Nucleus accumbens (tissue), 56 donors: ENCODE measurements at regions not wholly inside any gene's neighbourhood (a gene's known extent, or its start where the extent isn't known, plus 50 kb on each side); places are given as distances from the start of the nearest gene placed in this dataset.
"Not testable (repeated sequence)": the region's sequence is repeated elsewhere in the genome, so short reads cannot be mapped to it uniquely, and the experiment has no call there.

Source experiments
- DNase-seq, 56 donors: peaks; one replicate each; lab custom pipeline; 2025; lab: John Stamatoyannopoulos, UW

DNA sequence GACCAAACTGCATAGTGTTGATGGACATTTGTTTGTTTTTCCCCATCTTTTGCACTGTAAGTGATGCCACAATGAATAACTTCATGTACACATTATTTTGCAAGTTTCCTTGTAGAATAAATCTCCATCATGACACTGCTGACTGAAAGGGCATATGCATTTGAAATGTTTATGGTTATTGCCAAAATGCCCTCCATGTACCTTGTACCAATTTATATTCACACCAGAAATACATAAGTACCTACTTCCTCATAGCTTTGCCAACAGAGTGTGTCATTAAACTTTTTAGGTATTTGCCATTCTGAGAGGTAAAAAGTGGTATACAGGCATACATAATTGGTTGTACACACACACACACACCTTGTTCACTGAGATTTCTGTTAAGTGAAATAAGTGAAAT, 361.0 kb upstream of the PCSK5 start:
- DNase-seq: no peak

DNA sequence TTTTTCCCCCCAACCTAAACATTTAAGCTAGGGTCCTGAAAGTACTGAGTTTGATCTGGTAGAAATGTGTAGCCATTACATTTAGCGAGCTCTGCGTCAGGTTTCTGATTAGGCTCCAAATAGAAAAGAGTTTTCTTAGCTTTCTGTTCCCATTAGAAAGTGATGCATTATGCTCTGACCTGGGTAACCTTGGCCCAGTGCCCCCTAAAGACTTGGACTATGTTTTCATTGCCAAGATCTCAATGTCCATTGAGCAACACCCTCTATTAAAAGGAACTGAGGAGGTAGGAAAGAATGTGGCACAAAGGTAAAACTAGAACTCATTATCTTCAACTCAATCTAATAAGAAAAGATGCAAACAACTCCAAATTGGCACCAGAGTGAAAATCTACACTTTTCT, 358.9 kb upstream of the PCSK5 start:
- no peak for DNase-seq

DNA sequence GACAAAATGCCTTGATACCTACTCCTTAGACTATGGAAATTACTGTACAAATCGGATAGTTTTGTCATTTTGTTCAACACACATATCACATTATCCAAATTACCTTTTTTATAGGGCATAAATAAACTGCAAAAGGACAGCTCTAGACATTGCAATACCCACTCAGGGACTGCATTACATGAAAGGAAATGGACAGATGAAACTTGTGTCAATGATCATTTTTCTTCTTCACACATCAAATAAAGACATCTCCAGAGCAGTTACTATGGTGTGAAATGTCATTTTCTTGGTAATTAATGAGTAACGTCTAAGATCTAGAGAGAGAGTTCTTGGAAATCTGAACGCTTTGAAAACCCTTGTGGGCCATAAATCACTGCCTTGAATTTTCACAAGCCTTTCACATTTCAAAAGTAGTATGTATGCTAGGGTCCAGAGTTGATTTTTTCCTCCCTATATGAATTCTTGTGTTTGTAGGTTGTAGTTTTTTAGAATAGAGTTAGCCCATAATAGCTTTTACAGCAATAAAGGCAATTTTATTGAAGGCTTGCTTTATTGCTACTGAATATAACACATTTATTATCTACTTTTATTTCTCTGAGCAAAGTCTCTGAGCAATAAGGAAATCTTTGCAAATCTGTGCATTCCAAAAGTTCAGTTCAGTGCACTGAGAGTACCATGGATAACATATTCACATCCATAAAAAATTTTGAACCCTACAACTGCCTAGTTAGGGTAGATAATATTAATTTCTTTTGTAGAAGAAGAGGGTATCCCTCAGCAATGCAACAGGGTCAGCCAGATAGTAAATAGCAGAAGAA, 358.0 kb upstream of the PCSK5 start:
- no peak for DNase-seq

DNA sequence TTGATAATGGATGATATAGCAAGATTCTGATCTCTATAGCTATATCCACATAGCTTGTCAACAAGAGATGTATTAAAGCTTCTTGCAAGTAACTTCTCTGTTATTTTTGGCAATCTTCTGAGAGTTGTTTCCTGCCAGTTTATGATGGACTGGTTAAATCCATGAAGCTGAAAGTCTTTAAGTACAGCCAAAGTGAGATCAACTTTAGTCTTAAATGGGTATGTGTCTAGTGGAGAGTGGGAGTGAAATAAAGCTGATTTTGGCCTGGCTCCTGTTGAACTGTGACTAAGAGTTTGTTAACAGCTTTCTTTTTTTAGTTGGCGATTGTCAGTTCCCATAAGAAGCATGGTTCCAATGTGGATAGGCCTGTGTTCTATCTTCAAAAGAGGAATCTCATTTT, 350.9 kb upstream of the PCSK5 start:
- no peak for DNase-seq

DNA sequence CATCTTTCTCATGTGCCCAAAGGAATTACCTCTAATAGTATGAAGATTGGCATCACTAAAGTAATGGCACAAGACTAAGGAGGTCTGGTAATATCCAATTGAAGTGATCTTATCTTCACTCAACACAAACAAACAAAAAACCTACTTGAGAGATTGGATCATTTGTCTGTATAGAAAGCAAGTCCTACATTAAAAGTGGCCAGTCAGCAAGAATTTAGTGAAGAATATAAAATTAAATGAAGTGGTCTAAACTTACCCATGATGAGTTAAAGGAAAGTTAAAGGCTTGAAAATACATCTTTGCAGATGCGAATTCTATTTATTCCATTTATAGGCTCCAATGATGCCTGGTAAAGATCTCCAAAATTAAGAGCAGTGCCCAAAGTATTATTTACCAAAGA, 350.3 kb upstream of the PCSK5 start:
- no peak for DNase-seq

DNA sequence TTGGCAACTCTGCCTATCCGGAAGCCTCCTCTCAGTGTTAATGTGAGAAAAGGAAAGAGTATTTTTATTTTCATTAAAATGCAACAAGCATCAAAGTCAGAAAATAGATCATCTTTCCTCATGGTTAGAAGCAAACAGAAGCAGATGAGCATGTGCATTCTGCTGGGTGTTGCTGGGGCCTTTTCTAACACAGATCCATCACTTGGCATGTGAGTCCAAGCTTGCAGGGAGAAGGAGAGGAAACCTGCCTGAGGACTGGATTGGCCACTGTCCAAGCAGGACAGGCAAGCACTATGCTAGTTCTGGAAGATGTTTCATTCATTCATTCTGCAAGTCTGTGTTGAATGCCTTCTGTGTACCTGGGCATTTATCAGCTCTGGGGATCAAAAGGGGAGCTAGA, 348.7 kb upstream of the PCSK5 start:
- no peak for DNase-seq

DNA sequence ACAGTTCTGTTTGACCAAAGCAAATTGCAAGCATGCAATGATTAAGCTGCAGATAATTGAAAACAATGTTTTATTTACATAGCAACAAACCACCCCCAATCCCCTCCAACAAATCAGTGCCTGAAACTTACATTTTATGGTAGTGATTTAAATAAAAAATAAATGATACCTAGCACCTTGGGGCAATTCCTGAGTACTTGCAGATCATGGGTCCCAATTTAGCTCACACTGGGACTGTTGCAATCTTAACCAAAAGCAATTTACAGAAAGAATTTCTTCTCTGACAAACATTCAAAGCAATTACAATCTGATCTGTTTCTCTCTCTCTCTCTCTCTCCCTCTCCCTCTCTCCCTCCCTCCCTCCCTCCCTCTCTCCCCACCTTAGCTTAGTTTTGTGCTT, 345.7 kb upstream of the PCSK5 start:
- no peak for DNase-seq

DNA sequence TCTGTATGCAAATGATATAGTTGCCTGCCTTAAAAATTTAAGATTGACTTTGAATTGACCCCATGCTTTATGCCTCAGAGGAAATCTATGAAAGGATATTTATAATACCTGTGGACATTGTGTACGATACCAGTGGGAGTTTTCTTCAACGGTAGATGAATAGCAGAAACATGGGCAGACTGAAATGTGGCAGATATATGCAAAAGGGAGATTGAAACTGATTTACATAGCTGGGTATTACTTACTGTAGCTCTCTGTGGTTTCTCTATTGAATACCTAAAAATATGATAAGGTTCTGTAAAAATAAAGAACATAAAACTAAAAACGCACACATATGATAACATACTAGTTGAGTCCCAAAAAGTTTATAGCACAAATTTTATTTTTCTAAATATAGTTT, 345.2 kb upstream of the PCSK5 start:
- DNase-seq: no peak

DNA sequence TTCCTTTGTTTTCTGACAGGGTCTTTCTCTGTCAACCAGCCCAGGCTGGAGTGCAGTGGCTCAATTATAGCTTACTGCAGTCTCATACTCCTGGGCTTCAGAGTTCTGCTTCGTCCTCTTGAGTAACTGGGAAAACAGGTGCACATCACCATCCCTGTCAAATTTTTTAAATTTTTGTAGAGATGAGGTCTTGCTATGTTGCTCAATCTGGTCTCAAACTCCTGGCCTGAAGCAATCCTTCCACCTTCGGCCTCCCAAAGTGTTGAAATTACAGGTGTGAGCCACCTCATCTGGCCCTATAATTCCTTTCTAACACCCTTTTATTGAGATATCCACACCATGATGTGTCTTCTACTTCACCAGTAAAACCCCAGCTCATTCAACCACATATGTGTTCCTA, 341.6 kb upstream of the PCSK5 start:
- no peak for DNase-seq

DNA sequence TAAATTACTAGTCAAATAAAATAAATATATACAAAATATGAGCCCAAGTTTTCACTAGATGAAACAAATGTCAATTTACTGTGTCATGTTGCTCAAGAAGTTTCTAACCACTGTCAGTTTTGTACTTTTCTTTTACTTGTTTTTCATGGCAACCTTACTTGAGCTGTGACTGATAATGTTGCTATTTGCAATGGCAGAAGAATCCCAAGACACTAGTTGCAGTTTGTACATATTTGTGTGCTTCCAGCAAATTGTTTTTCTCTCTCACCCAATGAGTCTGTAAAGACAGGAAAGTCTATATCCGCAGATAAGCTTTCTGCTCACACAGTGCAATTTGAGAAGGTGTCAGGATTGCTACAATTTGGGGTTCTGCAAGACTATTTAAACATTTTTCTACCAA, 338.6 kb upstream of the PCSK5 start:
- DNase-seq: no peak

DNA sequence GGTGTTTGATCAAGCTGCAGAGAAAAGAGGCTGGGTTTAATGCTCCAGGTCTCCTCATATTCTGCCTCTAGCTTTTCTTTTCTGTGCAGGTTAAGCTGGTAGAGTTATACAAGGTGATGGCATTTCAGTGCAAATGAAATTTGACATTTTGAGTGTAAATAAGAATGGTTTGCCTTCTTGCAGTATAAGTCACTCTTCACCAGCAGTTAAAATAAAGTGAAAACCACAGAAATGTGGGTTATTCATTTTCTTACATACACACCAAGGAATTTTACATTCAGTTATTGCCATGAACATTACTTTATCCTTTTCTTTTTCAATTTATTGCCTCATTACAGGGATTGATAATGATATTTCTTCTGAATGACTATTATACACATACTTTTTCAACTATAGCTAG, 337.5 kb upstream of the PCSK5 start:
- DNase-seq: peak in 1 of 56 donors; percentile 2

DNA sequence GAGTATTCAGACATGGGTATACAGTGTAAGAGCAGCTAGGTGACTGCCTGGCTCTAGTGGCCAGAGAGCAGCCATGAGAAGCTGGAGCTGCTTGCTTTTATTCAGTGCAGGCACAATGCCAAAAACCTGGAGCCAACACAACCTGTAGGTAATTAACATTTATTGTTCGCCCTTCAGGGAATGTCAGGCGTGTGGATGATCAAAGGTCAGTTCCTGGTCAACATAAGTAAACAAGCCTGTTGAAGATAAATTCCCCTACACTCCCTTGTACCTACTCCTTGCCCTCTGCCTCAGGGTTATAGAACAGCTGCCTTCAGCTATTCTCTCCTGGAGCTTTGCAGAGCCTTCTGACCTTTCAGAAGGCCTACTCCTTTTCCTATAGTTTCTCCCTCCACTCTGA, 323.7 kb upstream of the PCSK5 start:
- not testable (repeated sequence) for DNase-seq

DNA sequence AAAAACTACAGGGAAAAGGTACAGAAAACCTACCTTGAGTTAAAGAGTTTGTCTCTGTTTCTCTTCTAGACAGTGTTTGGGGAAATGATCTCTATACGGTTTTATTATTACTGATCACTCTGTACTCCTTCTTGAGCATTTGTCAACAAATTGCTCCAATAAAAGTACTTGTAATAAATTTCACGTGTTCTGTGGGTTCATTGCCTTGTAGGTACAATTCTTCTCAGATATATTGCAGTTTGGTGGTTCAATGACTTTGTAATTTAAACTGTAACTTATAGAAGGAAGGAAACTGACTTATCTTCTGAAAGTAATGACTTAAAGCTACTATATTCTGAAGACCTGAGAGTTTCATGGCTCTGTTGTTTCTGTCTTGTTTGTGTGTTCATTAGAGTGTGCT, 319.9 kb upstream of the PCSK5 start:
- no peak for DNase-seq

DNA sequence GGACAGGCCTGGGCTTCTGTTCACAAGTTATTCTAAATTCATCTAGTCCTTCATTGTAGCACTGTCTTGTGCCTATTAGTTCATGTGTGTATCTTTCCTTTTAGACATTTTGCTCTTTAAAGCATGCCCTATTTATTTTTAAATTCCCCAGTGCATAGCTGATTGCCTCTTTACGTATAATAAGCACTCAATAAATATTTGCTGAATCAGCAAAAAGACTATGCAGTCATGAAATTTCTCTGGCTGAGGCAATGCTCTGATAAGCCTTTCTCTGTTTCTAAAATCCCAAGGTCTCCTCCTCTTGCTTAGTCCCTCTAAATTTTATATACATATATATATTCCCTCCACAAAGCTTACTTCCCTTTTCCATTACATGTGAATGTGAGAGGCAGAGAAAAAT, 315.9 kb upstream of the PCSK5 start:
- no peak for DNase-seq

DNA sequence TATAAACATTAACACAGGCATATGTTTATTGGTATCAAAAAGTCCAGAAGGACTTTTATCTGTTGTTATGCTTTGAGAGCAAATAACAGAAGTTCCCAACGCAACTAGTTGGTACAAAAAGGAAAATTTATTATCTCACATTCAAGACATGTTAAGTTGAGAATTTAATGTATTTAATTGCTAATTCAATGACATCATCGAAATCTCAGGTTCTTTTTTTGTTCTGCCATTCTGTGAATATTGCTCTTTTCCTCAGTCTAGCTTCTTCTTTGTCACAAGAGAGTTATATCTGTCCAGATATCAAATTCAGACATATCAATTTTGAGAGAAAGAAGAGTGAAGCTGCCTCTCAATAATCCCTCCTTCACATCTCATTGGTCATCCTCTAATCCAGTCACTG, 307.6 kb upstream of the PCSK5 start:
- DNase-seq: no peak

DNA sequence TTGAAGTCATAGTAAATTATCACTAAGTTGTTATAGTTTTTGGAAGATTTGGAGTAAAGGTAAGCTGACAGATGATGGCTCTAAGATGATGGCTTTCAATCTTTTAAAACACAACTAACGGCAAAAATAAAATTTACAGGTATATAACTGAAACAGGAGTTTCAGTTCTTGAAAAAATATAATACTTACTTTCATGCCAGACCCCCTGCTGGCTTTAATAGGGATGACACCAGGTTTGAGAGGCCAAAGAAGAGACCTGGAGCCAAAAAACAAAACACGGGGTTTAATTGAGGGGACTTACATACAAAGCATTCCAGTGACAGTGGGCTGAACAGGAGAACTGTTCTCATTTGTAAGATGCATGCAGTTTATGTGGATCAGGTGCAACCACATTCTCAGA, 301.7 kb upstream of the PCSK5 start:
- no peak for DNase-seq

DNA sequence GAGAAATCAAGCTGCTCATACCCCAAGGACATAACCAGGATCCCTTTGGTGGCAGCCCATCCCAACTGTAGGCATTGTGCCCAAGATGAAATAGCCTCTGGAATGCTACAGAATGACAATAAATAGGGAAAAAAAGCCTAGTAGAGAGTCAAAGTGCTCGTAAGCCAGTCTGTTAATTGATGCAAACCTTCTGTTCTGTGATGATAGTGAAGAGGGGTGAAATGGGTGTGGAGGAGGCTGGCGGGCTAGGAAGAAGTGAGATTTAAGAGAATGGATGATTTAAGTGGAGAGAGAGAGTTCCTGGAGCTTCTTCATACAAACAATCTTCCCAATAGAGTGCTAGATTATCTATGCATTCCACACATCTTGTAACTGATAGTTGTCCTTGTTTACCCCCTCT, 301.0 kb upstream of the PCSK5 start:
- DNase-seq: no peak

DNA sequence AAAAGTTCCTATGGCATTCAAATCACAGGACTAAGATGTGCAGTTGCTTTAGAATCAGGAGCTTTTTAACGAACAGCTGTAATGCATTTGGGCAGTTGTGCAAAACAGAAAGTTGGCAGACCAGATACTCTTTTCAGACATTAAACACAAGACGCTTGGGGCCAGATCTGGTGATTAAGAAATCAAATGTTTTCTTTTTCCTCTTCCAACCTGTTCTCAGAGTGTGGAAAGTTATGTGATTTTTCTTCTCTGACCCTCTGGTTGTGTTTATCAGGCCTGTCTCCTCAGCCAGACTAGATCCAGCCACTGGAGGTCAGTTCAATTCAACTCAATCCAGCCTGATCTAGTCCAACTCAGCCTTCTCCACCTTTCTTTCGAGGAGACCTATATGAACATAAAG, 298.5 kb upstream of the PCSK5 start:
- no peak for DNase-seq

DNA sequence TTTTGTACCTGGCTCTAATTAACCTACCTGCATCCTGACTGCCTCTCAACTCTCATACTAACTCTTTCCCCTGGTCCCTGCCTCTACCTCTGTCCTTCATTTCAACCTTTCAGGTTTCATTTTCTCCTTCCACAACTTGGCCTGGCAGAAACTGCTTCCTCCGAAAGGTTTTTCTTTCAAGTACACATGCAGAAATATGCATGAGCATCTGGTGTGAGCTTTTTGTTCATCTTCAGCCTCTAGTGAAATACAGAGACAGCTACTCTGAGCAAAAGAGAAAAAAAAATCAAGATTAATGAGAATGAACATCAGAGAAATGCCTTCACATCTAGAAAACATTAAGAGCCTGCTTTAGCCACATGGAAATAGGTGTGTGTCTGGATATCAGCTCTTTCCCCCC, 297.9 kb upstream of the PCSK5 start:
- no peak for DNase-seq

DNA sequence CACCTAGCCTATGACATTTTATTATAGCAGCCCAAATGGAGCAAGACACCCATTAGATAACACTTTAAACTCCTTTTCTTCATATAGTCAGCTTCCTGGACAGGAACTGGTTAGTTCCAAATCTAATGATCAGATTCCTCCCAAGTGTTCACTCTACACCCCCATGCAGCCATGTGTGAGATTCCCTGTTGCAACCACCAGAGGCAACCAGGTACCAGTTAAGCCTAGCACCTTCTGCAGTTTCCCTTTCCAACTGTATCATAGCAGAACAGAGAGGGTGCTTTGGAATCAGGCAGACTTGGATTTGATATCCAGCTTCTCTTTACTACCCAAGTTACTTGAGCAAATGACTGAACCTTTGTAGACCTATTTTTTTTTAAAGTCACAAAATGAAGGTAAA, 296.6 kb upstream of the PCSK5 start:
- DNase-seq: no peak

DNA sequence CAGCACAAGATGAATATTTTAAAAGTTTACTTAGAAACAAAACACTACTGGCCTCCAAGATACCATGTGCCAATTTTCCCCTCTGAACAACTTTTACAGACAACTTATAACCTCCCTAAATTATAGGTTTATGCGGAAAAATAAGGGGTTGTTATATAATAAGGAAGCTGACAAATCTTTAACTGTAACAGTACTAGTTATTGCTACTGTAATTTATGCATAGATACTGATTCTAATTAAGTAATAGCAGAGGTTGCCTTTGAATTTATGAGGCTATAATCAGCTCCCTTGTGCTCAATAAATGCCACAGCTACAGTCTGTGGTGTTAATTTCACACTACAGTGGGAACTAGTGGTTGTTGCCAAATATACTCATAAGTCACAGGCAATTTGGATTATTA, 291.3 kb upstream of the PCSK5 start:
- no peak for DNase-seq

DNA sequence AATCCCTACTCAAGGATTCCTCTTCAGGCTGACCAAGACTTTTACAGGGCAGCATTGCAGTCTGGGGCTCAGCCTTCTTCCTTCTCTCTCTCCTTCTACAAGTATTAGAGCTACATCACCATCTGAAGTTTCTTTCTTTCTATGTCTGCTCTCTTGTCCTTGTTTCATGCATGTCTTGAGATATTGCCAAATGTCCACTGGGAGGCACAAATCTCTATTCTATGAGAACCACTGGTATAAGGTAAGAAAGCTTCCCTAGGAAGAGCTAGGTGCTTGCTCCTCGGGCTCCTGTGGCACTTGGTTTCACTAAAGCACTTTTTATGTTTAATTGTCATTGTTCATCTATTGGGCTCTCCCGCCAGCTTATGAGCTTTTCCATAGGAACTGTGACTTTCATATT, 289.2 kb upstream of the PCSK5 start:
- DNase-seq: no peak

DNA sequence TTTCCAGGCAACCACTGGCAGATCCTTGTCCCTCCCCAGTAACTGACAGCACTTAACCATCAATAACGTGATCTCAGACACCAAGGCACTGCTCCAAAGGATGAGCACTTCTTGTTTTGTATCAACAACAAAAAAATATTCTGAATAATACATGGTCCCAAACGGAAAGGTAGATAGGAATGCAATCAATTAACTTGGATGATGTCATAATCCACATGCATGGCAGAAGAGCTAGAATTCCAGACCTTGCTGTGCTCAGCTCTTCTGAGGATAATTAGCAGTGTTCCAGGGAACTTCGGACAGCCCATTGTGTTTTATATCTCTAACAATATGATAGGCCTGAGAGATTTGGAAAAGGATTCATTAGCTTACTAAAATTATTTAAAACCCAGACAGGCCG, 288.4 kb upstream of the PCSK5 start:
- no peak for DNase-seq
